ENCODE measurements at regions not wholly inside any gene's neighbourhood (a gene's known extent, or its start where the extent isn't known, plus 50 kb on each side); places are given as distances from the start of the nearest gene placed in this dataset.

DNA sequence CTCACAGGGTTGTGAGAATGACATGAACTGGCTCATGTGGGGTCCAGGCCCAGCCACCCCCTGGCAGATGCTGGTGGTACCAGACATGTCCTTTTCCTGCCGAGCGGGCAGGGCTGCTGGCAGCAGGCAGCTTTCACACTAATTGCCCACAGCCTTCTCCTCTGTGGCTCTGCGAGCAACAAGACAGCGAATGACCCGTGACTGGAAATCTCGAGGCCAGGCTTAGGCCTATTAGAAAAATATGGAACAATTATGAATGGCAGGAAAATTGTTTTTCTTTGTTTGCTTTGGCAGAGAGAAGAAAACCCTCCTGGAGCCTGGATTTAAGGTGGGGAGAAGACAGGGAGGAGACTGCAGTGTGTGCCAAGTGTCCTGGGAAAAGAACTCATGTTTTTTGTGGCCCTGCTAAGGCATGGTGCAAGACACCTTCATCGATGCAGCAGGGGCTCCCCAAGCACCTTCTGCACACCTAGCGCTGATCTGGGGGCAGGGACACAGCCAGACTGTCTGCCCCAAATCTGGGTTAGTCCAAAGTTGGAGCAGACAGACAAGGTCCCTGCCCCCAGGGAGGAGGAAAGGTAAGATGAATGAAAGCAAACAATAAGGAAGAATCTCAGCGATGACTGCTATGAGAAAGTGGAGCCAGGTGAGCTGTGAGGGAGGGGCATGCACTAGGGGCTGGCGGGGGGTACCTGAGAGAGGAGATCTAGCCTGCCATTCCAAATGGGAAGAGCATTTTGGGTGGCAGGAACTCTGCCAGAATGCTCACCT, 193.8 kb upstream of the TLE3 start:
- Histone ChIP-seq H3K27ac (ENCODE audit: low read depth in 1 of 2, low read length in 2 of 2) (no peak overlapping the region), H3K27me3 (ENCODE audit: control insufficient read depth in 1 of 2, insufficient read depth in 2 of 2, low read length in 1 of 2) (no peaks in the 10 kb centered on the region), H3K36me3 (ENCODE audit: control insufficient read depth in 1 of 2, insufficient read depth in 2 of 2, low read length in 1 of 2) (no peaks in the 10 kb centered on the region), H3K4me1 (ENCODE audit: control insufficient read depth in 1 of 2, insufficient read depth in 2 of 2, low read length in 2 of 2) (peaks cover 0 to 3% of the 10 kb centered on the region in 2 donors), H3K4me3 (ENCODE audit: low read length in 2 of 2) (no peak overlapping the region), H3K9me3 (ENCODE audit: control insufficient read depth, low read length) (no peaks in the 10 kb centered on the region)
- ATAC-seq (ENCODE audit: low FRiP score) (no peak), DNase-seq (peak in 1 of 2 donors; percentile 55)
- 88% methylated on average over 10 of the region's 10 CpGs for WGBS, 2 donors
- intact Hi-C loops (cut with DNase I): no loop called here

DNA sequence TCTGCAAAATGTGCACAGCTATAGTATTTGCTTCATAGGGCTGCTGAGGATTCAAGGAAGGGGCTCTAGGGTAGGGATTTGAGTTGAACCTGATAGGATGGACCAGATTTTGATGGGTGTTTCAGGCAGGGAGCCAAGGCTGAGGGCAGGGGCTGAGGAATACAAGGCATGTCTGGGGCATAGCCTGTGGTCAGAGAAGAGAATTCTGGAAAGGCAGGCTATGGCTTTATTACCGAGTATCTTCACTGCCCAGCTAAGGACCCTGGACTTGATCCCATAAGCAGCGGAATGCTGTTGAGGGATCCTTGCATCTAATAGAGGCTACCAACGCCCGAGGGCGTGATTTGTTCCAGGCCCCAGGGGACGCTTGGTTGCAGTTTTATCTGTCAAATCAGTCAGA, 193.0 kb upstream of the TLE3 start:
- intact Hi-C loops (cut with DNase I): no loop called here
- Histone ChIP-seq H3K27ac (ENCODE audit: low read depth in 1 of 2, low read length in 2 of 2) (no peak overlapping the region), H3K9me3 (ENCODE audit: control insufficient read depth, low read length) (no peaks in the 10 kb centered on the region), H3K4me3 (ENCODE audit: low read length in 2 of 2) (no peak overlapping the region), H3K4me1 (ENCODE audit: control insufficient read depth in 1 of 2, insufficient read depth in 2 of 2, low read length in 2 of 2) (peaks cover 0 to 3% of the 10 kb centered on the region in 2 donors), H3K36me3 (ENCODE audit: control insufficient read depth in 1 of 2, insufficient read depth in 2 of 2, low read length in 1 of 2) (no peaks in the 10 kb centered on the region), H3K27me3 (ENCODE audit: control insufficient read depth in 1 of 2, insufficient read depth in 2 of 2, low read length in 1 of 2) (no peaks in the 10 kb centered on the region)
- DNase-seq: no peak
- 94 to 97% methylated on average over 6 of the region's 6 CpGs for WGBS, 2 donors
- no peak for ATAC-seq (ENCODE audit: low FRiP score)

DNA sequence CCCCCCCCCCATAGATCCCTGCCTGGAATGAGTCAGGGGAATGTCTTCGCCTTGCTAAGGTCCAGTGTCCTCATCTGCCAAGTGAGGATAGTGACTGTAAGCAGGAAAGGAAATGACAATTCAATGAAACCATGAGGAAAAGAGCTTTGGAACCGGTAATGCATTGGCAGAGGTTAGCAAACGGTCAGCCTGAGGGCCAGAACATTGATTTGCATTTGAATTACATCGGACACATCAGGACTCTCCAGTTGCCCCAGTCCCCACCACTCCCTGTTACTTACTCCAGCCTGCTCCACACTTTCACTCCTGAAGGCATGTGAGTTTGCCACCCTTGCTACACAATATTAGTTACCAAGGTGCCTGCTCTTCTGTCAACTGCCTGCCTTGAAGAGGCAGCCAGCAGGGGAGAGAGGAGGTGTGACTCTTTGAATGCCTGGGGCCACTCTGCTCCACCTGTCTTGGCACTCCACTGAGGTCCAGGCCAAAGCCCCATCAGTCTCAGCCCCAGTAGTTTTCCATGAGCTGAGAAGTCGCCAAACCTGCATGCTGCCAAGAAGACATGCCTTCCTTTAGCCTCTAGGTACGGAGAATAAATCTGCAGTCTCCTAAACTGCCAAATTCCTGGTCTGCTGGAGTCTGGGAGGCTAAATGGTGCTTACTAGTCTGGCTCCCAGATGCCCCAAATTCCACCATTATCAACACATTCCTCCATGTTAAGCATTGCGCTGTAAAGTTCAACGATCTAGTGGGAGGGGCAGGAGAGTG, 191.7 kb upstream of the TLE3 start:
- WGBS, 2 donors: 46% methylated on average over 8 of the region's 8 CpGs
- intact Hi-C loops (cut with DNase I): no loop called here

DNA sequence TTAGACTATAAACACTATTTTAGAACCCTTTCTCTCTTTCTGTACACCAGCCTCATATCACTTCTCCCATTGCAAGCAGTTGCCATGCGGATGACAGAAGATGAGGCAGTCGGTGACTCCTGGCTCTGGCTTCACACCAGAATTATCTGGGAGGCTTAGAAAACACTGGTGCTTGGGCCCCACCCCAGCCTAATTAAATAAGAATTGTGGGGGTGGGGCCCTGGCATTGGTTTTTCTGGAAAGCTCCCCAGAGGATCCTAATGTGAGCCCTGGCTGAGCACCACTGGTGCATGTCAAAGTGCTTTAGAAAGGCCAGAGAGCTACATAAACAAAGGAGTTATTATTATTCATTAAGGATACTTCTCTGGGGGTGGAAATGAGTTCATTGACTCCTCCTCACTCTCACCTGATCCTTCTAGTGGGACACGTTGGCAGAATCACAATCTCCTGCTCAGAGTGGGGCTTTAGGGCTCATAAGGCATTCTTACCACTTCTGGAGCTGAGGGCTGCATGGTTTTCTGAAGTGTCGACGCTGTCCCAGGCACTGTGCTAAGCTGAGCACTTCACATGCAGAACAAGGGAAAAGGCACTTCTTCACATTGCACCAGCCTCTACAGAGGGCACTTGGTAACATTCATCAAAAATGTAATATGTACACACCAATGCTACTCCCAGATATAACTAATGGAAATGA, 188.5 kb upstream of the TLE3 start:
- Histone ChIP-seq H3K4me1 (ENCODE audit: control insufficient read depth in 1 of 2, insufficient read depth in 2 of 2, low read length in 2 of 2) (peaks cover 0 to 3% of the 10 kb centered on the region in 2 donors), H3K36me3 (ENCODE audit: control insufficient read depth in 1 of 2, insufficient read depth in 2 of 2, low read length in 1 of 2) (no peaks in the 10 kb centered on the region), H3K27ac (ENCODE audit: low read depth in 1 of 2, low read length in 2 of 2) (no peak overlapping the region), H3K27me3 (ENCODE audit: control insufficient read depth in 1 of 2, insufficient read depth in 2 of 2, low read length in 1 of 2) (no peaks in the 10 kb centered on the region), H3K9me3 (ENCODE audit: control insufficient read depth, low read length) (no peaks in the 10 kb centered on the region), H3K4me3 (ENCODE audit: low read length in 2 of 2) (no peak overlapping the region)
- DNase-seq (peak in 1 of 2 donors; percentile 27), ATAC-seq (ENCODE audit: low FRiP score) (no peak)
- intact Hi-C loops (cut with DNase I): no loop called here
- whole genome bisulfite sequencing, 2 donors: 87% methylated on average over 5 of the region's 5 CpGs

More for the DNA sequence above, 191.7 kb upstream of the TLE3 start:
- peaks cover 0 to 3% of the 10 kb centered on the region in 2 donors for H3K4me1 ChIP-seq (ENCODE audit: control insufficient read depth in 1 of 2, insufficient read depth in 2 of 2, low read length in 2 of 2)
- no peak for ATAC-seq (ENCODE audit: low FRiP score)
- H3K4me3 ChIP-seq (ENCODE audit: low read length in 2 of 2): no peak overlapping the region
- H3K36me3 ChIP-seq (ENCODE audit: control insufficient read depth in 1 of 2, insufficient read depth in 2 of 2, low read length in 1 of 2): no peaks in the 10 kb centered on the region
- no peaks in the 10 kb centered on the region for H3K27me3 ChIP-seq (ENCODE audit: control insufficient read depth in 1 of 2, insufficient read depth in 2 of 2, low read length in 1 of 2)
- peak overlapping the region in 1 of 2 donors; percentile 42 for H3K27ac ChIP-seq (ENCODE audit: low read depth in 1 of 2, low read length in 2 of 2)
- DNase-seq: peak in 1 of 2 donors; percentile 57
- no peaks in the 10 kb centered on the region for H3K9me3 ChIP-seq (ENCODE audit: control insufficient read depth, low read length)

DNA sequence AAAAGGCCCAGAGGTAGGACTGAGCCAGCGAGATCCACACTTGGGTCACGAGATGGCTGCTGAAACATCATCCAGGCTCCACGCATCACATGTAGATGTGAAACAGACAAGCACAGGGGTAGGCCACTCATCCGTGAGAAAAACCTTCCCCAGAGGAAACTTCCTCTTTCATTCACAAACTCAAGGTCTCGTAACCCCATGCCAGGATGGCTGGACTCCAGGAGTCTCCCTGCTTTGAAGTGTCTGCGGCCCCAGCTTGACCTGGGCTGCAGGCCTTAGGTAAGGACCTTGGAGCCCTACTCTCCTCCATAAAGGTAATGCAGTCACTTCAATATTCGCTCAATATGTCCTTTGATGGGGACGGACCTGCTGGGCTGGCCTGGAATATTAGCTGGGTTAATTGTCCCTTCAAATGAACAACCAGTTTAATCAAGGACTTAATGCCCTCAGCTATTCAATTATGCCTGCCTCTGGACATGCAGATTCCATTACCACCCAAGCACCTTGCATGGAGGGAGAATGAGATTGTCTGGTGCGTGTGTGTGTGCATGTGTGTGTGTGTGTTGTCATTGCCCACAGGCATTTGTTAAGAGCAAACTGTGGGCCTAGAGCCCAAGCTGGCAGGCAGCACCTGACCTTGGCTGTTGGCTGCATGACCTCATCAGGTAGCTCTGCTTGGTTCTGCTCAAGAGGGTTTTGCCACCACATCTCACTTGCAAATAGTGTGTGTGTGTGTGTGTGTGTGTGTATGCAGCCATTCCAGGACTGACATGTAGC, 186.9 kb upstream of the TLE3 start:
- Histone ChIP-seq H3K27me3 (ENCODE audit: control insufficient read depth in 1 of 2, insufficient read depth in 2 of 2, low read length in 1 of 2) (no peaks in the 10 kb centered on the region), H3K4me1 (ENCODE audit: control insufficient read depth in 1 of 2, insufficient read depth in 2 of 2, low read length in 2 of 2) (peaks cover 0 to 2% of the 10 kb centered on the region in 2 donors), H3K36me3 (ENCODE audit: control insufficient read depth in 1 of 2, insufficient read depth in 2 of 2, low read length in 1 of 2) (no peaks in the 10 kb centered on the region), H3K9me3 (ENCODE audit: control insufficient read depth, low read length) (no peaks in the 10 kb centered on the region), H3K27ac (ENCODE audit: low read depth in 1 of 2, low read length in 2 of 2) (no peak overlapping the region), H3K4me3 (ENCODE audit: low read length in 2 of 2) (no peak overlapping the region)
- intact Hi-C loops (cut with DNase I): no loop called here
- WGBS, 2 donors: 90 to 93% methylated on average over 9 of the region's 9 CpGs
- ATAC-seq (ENCODE audit: low FRiP score) (no peak), DNase-seq (peak in 1 of 2 donors; percentile 34)

DNA sequence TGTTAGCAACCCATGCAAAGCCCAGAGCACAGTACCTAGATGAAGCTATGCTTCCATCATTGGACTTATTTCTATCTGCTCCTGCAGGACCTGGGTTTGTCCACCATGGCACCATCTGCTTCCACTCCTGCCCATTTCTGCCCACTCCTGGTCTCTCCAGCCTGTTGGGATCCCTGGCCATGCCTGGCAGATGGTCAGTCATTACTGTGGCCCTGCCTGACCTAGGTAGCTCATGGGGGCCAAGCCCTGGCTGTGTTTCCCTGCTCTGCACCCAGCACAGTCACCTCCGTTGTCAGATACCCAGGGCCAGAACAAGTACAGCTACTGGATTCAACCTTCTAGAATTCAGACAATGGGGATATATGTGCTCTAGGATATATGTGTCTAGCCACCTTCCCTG, 185.8 kb upstream of the TLE3 start:
- DNase-seq (no peak), ATAC-seq (ENCODE audit: low FRiP score) (no peak)
- H3K4me3 ChIP-seq (ENCODE audit: low read length in 2 of 2): no peak overlapping the region
- H3K4me1 ChIP-seq (ENCODE audit: control insufficient read depth in 1 of 2, insufficient read depth in 2 of 2, low read length in 2 of 2): no peaks in the 10 kb centered on the region
- no peak overlapping the region for H3K27ac ChIP-seq (ENCODE audit: low read depth in 1 of 2, low read length in 2 of 2)
- no peaks in the 10 kb centered on the region for H3K9me3 ChIP-seq (ENCODE audit: control insufficient read depth, low read length)
- no peaks in the 10 kb centered on the region for H3K36me3 ChIP-seq (ENCODE audit: control insufficient read depth in 1 of 2, insufficient read depth in 2 of 2, low read length in 1 of 2)
- intact Hi-C loops (cut with DNase I): no loop called here
- WGBS, 2 donors: 0 to 99% methylated on average over 1 of the region's 1 CpG
- no peaks in the 10 kb centered on the region for H3K27me3 ChIP-seq (ENCODE audit: control insufficient read depth in 1 of 2, insufficient read depth in 2 of 2, low read length in 1 of 2)

DNA sequence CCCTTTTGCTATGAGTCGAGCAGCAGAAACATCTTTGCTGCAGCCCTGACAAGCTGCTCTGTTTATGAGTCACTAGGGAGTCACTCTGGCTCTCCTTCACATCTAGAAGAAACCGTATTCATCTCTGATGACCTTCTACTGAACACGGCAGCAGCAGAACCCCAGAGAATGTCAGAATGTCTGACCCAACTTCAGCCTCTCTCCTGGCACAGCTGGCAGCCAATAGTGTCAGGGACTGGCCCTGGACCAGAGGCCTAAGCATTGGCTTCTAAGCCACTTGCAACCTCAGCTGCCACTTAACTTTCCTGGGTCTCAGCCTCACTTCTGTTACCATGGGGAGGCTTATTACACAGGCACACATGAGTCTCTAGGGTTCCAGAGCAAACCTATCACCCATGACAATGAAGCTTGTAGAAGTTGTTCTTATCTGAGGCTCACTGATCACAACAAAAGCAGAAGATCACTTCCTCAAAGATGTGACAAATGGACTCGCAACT, 184.1 kb upstream of the TLE3 start:
- Histone ChIP-seq H3K27me3 (ENCODE audit: control insufficient read depth in 1 of 2, insufficient read depth in 2 of 2, low read length in 1 of 2) (no peaks in the 10 kb centered on the region), H3K4me3 (ENCODE audit: low read length in 2 of 2) (no peak overlapping the region), H3K4me1 (ENCODE audit: control insufficient read depth in 1 of 2, insufficient read depth in 2 of 2, low read length in 2 of 2) (no peaks in the 10 kb centered on the region), H3K36me3 (ENCODE audit: control insufficient read depth in 1 of 2, insufficient read depth in 2 of 2, low read length in 1 of 2) (no peaks in the 10 kb centered on the region), H3K9me3 (ENCODE audit: control insufficient read depth, low read length) (no peaks in the 10 kb centered on the region), H3K27ac (ENCODE audit: low read depth in 1 of 2, low read length in 2 of 2) (no peak overlapping the region)
- ATAC-seq (ENCODE audit: low FRiP score) (no peak), DNase-seq (peak in 1 of 2 donors; percentile 66)
- intact Hi-C loops (cut with DNase I): no loop called here
- WGBS, 2 donors: 37 to 46% methylated on average over 4 of the region's 4 CpGs

DNA sequence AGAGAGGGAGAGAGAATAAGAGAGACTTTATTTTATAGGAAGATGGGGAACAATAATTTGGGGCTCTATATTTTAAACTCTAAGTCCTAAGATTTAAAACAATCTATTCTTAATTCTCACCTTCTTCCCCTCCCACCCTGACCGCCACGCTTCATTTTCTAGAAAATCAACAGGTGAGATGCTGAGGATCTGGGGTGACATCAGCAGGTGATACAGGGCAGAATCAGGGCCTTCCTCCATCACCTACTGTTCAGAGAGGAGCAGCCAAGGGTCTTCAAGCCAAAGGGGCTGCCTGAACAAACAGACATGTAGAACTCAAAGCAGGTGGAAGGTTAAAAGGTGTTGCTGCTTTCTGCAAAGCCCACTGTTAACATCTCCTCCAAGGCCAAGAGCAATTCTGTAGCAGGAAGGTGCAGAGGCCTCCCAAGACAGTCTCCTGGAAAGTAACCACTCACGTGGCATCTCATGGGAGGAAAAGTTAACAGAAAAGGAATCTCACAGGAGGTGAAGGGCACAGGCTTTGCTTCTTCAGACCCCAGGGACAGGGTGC, 183.6 kb upstream of the TLE3 start:
- DNase-seq (no peak), ATAC-seq (ENCODE audit: low FRiP score) (no peak)
- intact Hi-C loops (cut with DNase I): no loop called here
- no peak overlapping the region for H3K27ac ChIP-seq (ENCODE audit: low read depth in 1 of 2, low read length in 2 of 2)
- no peak overlapping the region for H3K4me3 ChIP-seq (ENCODE audit: low read length in 2 of 2)
- no peaks in the 10 kb centered on the region for H3K4me1 ChIP-seq (ENCODE audit: control insufficient read depth in 1 of 2, insufficient read depth in 2 of 2, low read length in 2 of 2)
- H3K9me3 ChIP-seq (ENCODE audit: control insufficient read depth, low read length): no peaks in the 10 kb centered on the region
- no peaks in the 10 kb centered on the region for H3K36me3 ChIP-seq (ENCODE audit: control insufficient read depth in 1 of 2, insufficient read depth in 2 of 2, low read length in 1 of 2)
- WGBS, 2 donors: 80% methylated on average over 3 of the region's 3 CpGs
- no peaks in the 10 kb centered on the region for H3K27me3 ChIP-seq (ENCODE audit: control insufficient read depth in 1 of 2, insufficient read depth in 2 of 2, low read length in 1 of 2)

Data from aorta (tissue), 5 donors.